NCI-H2196 (cell line): ENCODE measurements at regions not wholly inside any gene's neighbourhood (a gene's known extent, or its start where the extent isn't known, plus 50 kb on each side); places are given as distances from the start of the nearest gene placed in this dataset.

Source experiments
- DNase-seq: peaks from one replicate; lab custom pipeline; 2025; ENCODE audit not compliant: unreplicated experiment; lab: John Stamatoyannopoulos, UW

DNA sequence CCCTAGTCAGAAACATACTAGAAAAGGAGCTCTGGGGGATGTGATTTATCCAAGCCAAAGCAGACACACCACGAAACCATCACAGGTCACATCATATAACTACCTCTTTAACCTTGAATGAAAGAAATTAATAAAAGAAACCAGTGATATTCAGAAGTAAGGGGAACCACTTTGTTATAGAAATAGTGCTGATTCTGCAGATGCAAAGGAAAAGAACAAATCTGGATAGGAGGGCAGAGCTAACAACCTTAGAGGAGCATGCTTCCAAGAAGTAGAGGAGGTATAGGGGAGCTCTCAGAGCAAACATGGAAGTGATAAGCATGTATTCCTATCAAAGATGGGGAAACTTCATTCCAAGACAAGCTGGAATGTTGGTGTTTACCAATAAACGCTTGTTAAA lies 117.0 kb upstream of the MDM1 start:
- DNase-seq: no peak

DNA sequence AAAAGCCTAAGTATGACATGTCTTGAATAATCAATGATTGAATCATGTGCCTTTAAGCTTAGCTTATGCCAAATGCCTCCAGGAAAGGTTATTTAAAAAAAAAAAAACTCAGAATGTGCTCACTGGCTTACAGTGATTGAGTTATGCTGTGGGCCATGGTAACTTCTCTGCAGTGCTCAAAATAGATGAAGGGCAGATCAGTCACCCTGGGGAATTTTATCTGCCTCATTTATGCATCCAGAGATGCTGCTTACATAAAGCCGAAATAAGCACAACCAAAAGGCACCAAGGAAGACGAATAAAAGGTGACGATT lies 118.7 kb upstream of the MDM1 start:
- DNase-seq: no peak

DNA sequence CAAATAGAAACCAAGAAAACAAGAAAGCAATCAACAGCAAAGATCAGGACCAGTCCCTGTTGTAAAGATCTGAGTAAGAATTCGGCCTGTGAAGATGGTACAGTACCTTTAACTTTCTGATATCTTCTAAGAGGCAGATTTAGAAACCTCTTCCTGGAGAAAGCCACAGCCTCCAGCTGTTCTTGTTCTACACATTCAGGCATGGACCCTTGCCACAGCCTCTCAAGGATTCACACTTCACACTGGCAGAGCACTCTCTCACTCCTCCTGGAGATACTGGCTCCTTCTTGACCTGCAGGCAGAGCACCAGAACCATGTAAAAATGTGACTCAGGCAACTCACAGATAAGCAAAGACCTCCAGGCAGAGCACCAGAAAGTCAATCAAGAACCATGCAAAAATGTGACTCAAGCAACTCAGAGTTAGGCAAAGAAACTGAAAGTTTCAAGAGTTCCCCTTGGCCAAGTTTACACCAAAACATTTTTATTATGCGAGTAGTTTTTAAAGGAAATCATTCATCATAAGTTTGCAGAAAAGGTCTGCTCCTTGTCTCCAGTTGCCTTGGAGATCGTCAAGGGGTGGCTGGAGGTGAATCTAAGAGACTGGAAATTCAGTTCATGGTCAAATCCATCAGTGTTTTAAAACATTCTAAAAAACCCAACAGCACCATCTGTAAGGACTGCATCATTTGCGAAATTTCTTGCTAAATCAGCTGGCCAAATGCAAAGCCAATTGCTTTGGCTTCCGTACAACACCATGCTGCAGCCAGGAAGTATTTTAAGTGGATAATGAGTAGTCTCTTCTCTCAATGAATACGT lies 119.3 kb upstream of the MDM1 start:
- DNase-seq: peak; percentile 46

DNA sequence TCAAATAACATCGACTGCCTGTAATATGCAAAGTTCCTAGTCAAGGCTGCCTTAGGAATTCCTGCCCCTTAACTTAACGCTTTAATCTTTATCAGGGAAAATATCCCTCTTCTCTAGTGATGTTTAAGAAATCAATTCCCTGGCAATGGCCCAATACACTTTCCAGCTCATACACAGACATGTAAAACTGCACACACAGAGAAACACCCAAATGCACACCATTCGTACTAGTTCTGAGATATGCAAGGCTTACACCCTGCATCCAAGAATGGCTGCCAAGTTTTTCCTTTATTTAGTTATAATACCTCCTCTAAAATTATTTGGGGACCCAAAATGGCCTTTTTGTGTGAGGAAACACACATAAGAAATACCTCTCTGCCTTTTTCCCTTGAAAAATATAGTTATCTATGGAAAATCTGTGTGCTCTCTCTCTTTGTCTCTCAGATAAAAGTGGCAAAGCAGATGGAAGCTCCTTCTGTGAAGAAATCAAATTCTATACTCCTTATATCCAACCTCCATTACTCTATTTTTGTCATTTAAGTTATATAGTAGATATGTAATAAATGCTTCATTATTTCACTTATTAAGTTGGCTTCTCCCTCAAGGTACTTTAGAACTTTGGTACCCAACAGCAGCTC lies 120.0 kb upstream of the MDM1 start:
- DNase-seq: peak; percentile 45

DNA sequence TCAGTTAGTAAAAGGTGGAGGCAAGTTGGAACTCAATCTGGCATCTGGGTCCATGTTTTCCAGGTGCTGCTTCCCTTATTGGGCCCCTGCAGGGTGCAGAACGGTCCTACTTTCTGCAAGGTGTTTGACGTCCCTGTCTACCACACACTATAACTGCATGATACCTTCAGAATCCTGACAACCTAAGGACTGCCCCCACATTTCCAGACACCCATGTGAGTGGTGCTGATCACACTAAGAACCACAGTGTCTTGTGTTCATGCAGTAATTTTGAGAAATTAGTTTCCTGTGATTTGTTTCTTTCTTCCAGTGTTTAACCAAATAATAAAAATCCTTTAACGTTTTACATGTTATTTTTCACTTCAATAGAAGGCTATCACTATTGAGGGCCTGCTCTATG lies 121.1 kb upstream of the MDM1 start:
- no peak for DNase-seq

DNA sequence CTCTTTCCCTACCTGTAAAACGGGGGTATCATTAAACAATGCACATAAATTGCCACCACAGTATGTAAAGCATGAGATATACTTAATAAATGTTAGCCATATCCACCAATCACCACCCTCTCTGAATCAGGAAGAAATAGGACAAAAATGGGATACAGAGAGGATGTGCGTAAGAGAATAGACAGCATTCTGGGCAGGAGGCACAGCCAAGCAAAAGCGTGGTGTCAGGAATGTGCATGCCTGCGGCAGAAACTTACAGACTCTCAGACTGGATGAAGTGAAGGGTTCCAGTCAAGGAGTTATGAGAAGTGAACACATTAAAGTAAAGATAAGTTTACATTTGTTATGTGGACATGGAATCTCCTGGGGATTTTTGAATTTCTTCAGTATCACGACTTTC lies 121.7 kb upstream of the MDM1 start:
- DNase-seq: no peak

DNA sequence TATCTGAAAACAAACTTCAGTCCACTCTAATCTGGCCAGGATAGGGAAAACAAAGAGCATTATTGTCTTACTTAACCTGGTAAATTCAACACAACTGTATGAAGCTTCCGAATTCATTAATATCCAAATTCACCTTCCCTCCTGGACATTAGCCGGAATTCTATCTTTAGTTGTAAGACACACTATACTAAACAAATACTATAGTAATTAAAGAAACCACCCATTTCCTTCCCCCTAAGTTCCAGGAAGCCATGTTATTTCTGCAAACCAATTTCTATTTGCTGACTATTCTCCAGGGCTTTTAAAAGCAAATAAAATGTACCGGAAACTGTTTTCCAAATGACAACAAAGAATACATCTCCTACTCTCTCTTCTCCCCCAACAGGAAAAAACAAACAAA lies 122.7 kb upstream of the MDM1 start:
- peak; percentile 32 for DNase-seq

DNA sequence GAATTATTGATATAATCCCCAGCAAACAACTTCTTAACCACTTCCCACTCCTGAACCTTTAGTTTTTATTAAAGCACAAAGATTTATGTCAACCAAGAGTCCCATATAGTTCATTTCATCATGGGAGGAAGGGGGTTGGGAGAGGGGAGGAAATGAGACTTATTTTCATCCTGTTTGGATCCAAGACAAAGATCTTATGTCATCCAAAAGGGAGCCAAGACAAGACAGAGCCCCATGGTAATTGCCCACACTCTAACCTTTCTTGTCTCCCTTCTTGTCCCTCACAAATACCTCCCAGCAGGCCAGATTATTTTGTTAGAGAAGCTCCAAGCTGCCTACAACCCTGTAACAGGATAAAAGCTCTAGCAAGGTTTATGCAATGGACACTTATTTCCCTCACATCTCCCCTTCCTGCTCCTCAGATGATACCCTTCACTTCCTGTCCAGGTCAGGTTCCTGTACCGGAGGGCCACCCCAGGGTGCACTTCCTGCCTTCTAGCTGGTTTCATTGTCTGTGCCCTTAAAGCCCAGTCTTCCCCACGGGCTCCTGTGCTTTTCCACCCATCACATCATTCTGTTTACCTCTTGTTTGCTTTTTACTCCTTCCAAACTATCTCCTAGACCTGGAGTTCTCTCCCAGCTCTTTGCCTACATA lies 123.7 kb upstream of the MDM1 start:
- no peak for DNase-seq

DNA sequence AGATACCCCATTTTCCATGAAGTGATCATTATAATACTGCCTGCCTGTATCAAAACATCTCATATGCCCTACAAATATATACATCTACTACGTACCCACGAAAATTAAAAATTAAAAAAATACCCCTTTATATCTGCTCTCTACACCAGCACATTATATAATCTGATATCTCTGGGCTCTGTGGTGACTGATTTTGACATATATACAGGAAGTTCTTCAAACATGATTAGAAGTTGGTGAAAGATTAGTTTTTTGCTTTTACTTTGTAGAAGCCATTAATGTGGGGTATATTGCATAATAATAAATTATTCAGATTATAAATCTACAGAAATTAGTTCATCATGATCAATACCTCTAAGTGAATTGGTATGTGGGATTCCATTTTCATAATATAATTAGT lies 126.7 kb upstream of the MDM1 start:
- DNase-seq: no peak

DNA sequence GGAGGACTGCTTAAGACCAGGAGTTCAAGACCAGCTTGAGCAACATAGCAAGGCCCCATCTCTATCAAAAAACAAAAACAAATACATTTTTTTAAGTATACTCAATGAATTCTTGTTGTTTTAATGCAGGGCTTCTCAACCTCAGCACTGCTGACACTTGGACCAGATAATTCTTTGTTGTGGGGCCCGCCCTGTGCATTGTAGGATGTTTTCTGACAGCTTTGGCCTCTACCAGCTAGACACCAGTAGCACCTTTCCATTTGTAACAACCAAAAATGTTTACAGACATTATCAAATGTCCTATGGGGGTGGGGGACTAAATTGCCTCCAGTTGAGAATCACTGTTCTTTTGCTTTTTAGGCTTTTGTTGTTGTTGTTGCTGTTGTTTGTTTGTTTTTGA lies 128.1 kb upstream of the MDM1 start:
- DNase-seq: no peak

DNA sequence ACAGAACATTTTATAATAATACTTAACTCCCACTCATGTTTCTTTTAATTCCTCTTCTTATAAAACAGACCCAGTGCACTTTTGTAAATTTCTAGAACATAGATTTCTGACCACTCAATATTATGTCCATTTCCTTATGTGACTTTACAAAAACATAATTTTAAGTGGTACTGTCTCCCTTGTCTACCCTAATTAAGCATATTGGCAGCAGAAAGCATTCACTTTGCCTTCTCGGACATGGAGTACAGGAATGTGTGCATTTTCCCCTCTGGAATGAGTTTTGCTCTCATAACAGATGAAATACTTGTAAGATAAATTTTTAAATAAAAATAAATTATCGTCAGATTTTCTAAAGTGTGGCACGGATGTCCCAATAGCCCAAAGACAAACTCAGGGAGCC lies 129.5 kb upstream of the MDM1 start:
- DNase-seq: no peak

DNA sequence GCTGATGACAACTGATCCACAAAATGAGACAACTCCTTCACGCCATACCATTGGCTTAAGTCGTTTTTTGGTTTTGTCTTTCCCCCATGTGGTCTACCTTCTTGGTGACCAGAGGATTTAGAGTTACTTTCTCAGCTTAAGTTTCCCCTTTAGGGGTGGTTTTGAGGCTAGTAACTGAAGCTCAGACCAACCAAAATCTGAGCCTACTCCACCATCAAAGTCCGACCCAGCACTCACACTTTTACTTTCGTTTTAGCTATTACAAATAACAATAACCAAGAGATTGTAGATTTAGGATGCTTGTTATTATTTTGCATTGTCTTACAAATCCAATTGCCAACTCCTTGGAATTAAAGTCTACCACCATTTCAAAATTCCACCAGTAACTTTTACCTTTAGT lies 130.6 kb upstream of the MDM1 start:
- no peak for DNase-seq

DNA sequence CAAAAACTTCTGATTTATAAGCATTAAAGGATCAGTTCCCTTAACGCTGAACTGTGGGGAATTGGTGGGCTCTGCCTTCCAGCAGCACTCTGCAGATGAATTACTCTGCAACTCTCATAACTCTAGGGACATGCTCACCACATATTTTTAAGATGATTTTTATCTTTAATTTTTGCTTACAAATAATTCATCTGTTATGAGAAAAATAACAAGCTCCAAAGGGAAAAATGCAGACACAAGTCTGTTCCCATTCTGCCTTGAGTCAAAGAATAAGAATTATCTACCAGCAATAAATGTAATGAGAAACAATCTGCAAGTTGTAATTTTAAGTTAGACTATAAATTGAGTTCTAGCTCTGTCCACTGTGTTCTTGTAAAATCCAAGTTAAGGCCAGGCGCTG lies 133.1 kb upstream of the MDM1 start:
- DNase-seq: no peak

DNA sequence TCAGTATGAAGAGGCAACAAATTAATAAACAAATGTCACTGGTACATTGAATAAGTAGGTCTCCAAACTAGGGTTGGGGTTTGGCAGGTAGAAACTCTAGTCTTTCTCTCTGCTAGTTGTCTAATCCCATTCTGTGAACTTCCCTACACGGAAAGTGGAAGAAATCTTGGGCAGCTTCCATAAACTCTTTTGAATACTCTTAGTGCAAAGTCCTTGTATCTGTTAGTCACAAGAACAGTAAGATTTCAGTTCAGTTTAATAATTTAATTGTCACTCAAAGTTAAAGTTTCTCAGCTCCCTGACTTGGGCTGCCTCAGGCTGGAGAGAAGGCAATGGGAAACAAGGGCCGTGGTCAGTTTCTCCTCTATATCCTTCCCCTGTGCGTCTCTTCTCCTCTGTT lies 135.4 kb upstream of the MDM1 start:
- DNase-seq: no peak

DNA sequence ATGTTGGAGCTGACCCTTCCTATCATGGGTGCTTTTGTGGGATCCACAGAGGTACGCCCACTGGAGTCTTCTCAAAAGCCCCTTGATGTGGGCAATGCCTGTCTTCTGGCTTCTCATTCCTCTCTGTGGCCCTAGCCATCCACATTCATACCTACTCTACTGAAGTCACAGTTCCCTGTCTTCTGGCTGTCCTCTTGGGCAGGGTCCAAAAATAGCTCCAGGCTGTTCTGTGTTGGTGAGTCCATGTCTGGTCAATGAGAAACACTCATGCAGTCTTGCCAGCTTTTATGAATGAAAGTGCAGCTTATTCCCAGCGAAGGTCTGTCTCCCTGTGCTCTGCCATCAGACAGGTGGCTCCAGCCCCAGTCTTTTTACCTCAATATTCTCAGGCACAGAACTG lies 135.9 kb upstream of the MDM1 start:
- DNase-seq: peak; percentile 8

DNA sequence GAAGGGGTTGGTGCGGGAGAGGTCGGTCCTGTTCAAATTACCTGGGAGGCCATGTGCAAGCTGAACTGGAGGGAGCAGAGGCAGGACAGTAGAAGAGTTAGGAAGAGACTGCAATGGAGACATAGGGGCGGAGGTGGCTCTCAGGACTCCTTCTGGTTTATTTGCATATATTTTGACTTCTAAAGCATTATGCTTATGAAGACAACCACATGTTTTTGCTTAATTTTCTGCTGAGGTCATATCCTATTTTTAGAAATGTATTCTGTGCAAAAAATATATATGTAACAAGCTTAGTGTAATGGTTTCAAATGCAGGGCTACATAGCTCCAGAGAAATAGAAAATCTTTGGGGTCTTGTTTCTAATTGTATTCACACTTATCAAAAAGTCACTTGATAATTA lies 137.0 kb upstream of the MDM1 start:
- no peak for DNase-seq

DNA sequence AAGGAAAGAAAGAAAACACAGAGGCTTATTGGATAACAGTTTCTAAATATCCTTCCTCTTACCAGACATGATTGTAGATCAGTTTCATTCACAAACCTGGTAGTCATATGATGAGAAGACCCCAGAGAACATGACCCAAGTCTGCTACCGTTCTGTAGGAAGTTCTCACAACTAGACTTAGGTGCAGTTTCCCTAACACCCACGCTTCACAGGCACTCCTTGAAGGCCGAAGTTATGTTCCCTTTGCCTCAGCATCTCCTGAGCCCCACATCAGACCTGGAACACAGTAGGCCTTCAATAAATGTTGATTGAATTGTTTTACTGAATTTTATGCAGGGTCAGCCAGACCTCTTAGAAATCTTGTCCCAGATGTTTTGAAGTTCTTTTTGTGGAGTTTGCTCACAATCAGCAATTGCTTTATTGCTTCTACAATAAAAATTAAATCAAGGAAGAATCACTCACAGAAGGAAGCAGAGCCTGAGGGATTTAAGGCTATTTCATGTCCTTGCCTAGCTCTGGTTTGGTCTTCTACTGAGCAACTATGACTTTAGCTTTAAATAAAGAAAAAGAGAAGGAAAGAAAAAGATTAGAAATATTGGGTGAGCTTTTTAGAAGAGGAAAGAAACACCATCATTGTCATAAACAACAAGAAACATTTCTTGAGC lies 138.6 kb upstream of the MDM1 start:
- DNase-seq: no peak

DNA sequence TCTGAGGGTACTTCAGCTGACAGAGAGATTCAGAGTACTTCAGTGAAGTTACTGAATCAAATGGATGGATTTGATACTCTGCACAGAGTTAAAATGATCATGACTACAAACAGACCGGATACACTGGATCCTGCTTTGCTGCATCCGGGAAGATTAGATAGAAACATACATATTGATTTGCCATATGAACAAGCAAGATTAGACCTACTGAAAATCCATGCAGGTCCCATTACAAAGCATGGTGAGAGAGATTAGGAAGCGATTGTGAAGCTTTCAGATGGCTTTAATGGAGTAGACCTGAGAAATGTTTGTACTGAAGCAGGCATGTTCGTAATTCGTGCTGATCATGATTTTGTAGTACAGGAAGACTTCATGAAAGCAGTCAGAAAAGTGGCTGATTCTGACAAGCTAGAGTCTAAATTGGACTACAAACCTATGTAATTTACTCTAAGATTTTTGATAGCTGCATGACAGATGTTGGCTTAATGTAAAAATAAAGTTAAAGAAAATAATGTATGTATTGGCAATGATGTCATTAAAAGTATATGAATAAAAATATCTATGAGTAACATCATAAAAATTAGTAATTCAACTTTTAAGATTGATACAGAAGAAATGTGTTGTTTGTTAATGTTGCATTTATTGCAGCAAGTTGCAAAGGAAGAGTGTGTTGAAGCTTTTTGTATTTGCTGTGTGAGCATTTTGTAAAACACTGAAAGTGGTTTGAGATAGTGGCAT lies 136.1 kb upstream of the RAP1B start:
- DNase-seq: no peak

DNA sequence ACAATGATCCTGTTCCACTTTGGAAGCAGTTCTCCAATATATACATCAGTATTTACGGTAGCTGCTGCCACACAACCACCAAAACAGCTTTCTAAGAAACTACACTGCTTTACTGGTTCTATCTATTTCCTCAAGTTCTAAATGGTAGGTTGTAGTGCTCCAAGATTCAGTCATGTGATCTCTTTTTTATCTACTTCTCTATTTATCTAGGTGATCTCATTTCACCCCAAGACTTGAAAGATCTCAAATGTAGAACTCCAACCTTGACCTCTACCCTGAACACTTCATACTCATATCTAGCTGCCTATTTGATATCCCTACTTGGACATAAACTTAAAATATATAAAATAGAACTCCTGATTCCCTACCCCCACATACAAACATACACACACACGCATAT lies 133.9 kb upstream of the RAP1B start:
- DNase-seq: no peak

DNA sequence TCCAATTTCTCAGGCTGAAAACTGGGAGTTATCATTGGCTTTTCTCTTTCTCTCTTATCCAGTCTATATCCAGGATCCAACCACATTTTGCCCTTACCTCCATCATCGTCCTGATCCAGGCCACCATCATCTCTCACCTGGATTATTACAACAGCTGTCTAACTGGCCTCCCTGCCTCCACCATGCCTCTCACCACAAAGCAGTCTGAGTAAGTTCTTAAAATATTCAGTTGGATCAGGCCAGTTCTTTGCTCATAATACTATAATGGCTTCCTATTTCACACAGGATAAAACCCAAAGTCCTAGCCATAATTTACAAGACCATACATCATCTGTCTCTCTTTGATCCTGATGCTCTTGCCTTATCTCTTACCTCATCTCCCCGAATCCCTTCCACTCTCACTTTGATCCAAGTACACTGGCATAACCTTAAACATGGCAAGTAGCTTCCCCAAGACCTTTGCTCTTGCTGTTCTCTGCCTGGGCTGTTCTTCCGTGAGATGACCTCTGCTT lies 133.4 kb upstream of the RAP1B start:
- no peak for DNase-seq

DNA sequence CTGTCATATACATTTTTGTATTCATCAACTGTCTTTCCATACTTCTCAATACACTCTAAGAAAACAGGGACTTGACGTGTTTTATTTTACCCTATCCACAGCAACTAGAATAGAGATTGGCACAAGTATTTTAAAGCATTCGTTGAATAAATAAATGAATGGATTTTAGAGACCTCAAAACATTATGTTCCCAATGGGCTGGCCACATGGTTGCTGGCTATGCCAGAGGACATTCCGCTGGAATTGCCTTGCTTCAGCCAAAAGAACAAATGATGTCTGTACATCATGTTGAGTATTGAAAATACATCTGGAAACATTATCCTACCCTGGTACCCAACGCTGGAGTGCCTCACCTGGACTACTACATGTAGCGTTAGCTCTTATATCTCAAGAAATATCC lies 132.8 kb upstream of the RAP1B start:
- no peak for DNase-seq
